H1 (cell line): ENCODE measurements at regions not wholly inside any gene's neighbourhood (a gene's known extent, or its start where the extent isn't known, plus 50 kb on each side); places are given as distances from the start of the nearest gene placed in this dataset.

Experiments used
- CTCF ChIA-PET: fragments of 300-600 bp; sonication (Branson Sonifier 250); formaldehyde crosslinking; loops from one replicate; lab custom pipeline; 2021; ENCODE audit not compliant: partially characterized antibody; lab: Charles Lee
- POLR2A ChIA-PET: fragments of 300-600 bp; sonication (Branson Sonifier 250); formaldehyde crosslinking; loops from one replicate; lab custom pipeline; 2021; ENCODE audit warnings: inconsistent platforms; ENCODE audit not compliant: partially characterized antibody; lab: Charles Lee
- DNase-seq, 2 experiments: peaks; one replicate each; pipeline versions ENCODE4 v3.0.0 to v3.0.0-alpha.2; 2010 to 2022; ENCODE audit warnings: low spot score in 2 of 2, low read depth in 1 of 2, mixed read lengths in 1 of 2
- FAIRE-seq: peaks from 2 replicates; lab custom pipeline; 2011; peaks lifted over from hg19 to GRCh38; lab: Jason Lieb, UNC
- H2AFZ ChIP-seq: 2 replicates; pipeline ENCODE4 v1.8.1; 2012; ENCODE audit warnings: low read length, inconsistent platforms
- H2AK5ac ChIP-seq: 2 replicates; pipeline ENCODE4 v1.6.1; 2013; ENCODE audit warnings: low read depth, low read length
- H2BK120ac ChIP-seq: replicated peaks from 2 replicates; pipeline ENCODE3; 2013; ENCODE audit warnings: low read depth, low read length, inconsistent platforms
- H2BK12ac ChIP-seq: 2 replicates; pipeline ENCODE4 v1.6.1; 2013; ENCODE audit warnings: low read depth, low read length
- H2BK15ac ChIP-seq: 2 replicates; pipeline ENCODE4 v1.6.1; 2013; ENCODE audit warnings: low read length
- H2BK20ac ChIP-seq: 2 replicates; pipeline ENCODE4 v1.6.1; 2013; ENCODE audit warnings: low read length
- H2BK5ac ChIP-seq: 2 replicates; pipeline ENCODE4 v1.6.1; 2013; ENCODE audit warnings: low read depth, low read length
- H3K14ac ChIP-seq: 2 replicates; pipeline ENCODE4 v1.6.1; 2013; ENCODE audit warnings: inconsistent platforms; ENCODE audit not compliant: insufficient read length
- H3K18ac ChIP-seq: 2 replicates; pipeline ENCODE4 v1.6.1; 2013; ENCODE audit warnings: low read length; ENCODE audit errors: extremely low read depth
- H3K23ac ChIP-seq: 2 replicates; pipeline ENCODE4 v1.6.1; 2013; ENCODE audit warnings: inconsistent platforms; ENCODE audit not compliant: insufficient read length
- H3K23me2 ChIP-seq: 2 replicates; pipeline ENCODE4 v1.6.1; 2013; ENCODE audit warnings: low read depth, low read length
- H3K27ac ChIP-seq: 2 replicates; pipeline ENCODE4 v1.6.1; 2011; ENCODE audit warnings: low read depth, low read length, inconsistent platforms
- H3K27me3 ChIP-seq, 4 experiments: replicated peaks in 1 of 4; 1 replicate in 1 of 4; 2 replicates in 3 of 4; pipeline versions ENCODE4 v1.6.1 to v1.8.1; 2011 to 2013; ENCODE audit warnings: low read length in 3 of 4, mild to moderate bottlenecking in 3 of 4, inconsistent platforms in 2 of 4, mixed read lengths in 2 of 4, moderate library complexity in 1 of 4; ENCODE audit not compliant: control insufficient read depth in 3 of 4, insufficient read depth in 3 of 4; ENCODE audit errors: extremely low read depth in 1 of 4
- H3K36me3 ChIP-seq, 4 experiments: 2 replicates each; pipeline versions ENCODE4 v1.6.1 to v1.8.1; 2011 to 2013; ENCODE audit warnings: mild to moderate bottlenecking in 4 of 4, low read length in 3 of 4, moderate library complexity in 2 of 4, control low read depth in 1 of 4, inconsistent platforms in 1 of 4; ENCODE audit not compliant: insufficient read depth in 4 of 4, control insufficient read depth in 2 of 4
- H3K4ac ChIP-seq: replicated peaks from 2 replicates; pipeline ENCODE3; 2013; ENCODE audit warnings: low read length, low read depth, mixed read lengths, inconsistent platforms; ENCODE audit not compliant: insufficient read length
- H3K4me1 ChIP-seq, 4 experiments: replicated peaks in 1 of 4; 1 replicate in 1 of 4; 2 replicates in 3 of 4; pipeline versions ENCODE4 v1.6.1 to v1.8.1; 2011 to 2013; ENCODE audit warnings: low read length in 3 of 4, inconsistent platforms in 2 of 4, mixed read lengths in 1 of 4; ENCODE audit not compliant: insufficient read depth in 4 of 4, control insufficient read depth in 3 of 4
- H3K4me2 ChIP-seq, 2 experiments: 2 replicates each; pipeline versions ENCODE4 v1.6.1 to v1.8.1; 2011 to 2013; ENCODE audit warnings: low read depth in 2 of 2, low read length in 2 of 2, control low read depth in 1 of 2, inconsistent platforms in 1 of 2, mild to moderate bottlenecking in 1 of 2; ENCODE audit not compliant: insufficient read depth in 1 of 2
- H3K4me3 ChIP-seq, 4 experiments: fragments of 200-600, 300-600 bp in 1 of 4; sonication (generic), shearing (Covaris generic), sonication (Bioruptor Twin) in 1 of 4; 2 replicates each; pipeline versions ENCODE4 v1.5.1 to v1.8.1; 2011 to 2016; ENCODE audit warnings: low read length in 4 of 4, low read depth in 3 of 4, control low read depth in 2 of 4, inconsistent platforms in 2 of 4, mild to moderate bottlenecking in 2 of 4, mixed read lengths in 1 of 4, moderate library complexity in 1 of 4; ENCODE audit not compliant: insufficient read depth in 2 of 4; ENCODE audit errors: extremely low read depth in 1 of 4
- H3K56ac ChIP-seq: replicated peaks from 2 replicates; pipeline ENCODE3; 2013; ENCODE audit warnings: low read depth, mild to moderate bottlenecking, mixed read lengths, low read length, inconsistent platforms; ENCODE audit not compliant: insufficient read length
- H3K79me1 ChIP-seq: 2 replicates; pipeline ENCODE4 v1.6.1; 2013; ENCODE audit warnings: low read depth, low read length, control low read depth
- H3K79me2 ChIP-seq, 2 experiments: 2 replicates each; pipeline versions ENCODE4 v1.6.1 to v1.8.1; 2012 to 2013; ENCODE audit warnings: low read length in 2 of 2, mild to moderate bottlenecking in 2 of 2, inconsistent platforms in 1 of 2; ENCODE audit not compliant: insufficient read depth in 2 of 2, control insufficient read depth in 1 of 2
- H3K9ac ChIP-seq, 4 experiments: replicated peaks in 1 of 4; 1 replicate in 1 of 4; 2 replicates in 3 of 4; pipeline versions ENCODE4 v1.6.1 to v1.8.1; 2011 to 2013; ENCODE audit warnings: low read depth in 3 of 4, low read length in 3 of 4, control low read depth in 2 of 4, mild to moderate bottlenecking in 2 of 4, moderate library complexity in 2 of 4, inconsistent platforms in 1 of 4; ENCODE audit errors: extremely low read depth in 1 of 4
- H3K9me3 ChIP-seq, 2 experiments: 2 replicates each; pipeline versions ENCODE4 v1.6.1 to v1.8.1; 2012 to 2013; ENCODE audit warnings: mild to moderate bottlenecking in 2 of 2, moderate library complexity in 2 of 2, control low read depth in 1 of 2, inconsistent platforms in 1 of 2, low read depth in 1 of 2, low read length in 1 of 2, mixed read lengths in 1 of 2; ENCODE audit not compliant: insufficient read depth in 2 of 2
- H4K20me1 ChIP-seq, 2 experiments: replicated peaks in 1 of 2; 2 replicates each; pipeline versions ENCODE3 to v1.8.1; 2011 to 2013; ENCODE audit warnings: inconsistent platforms in 2 of 2, low read length in 2 of 2, mild to moderate bottlenecking in 1 of 2; ENCODE audit not compliant: insufficient read depth in 2 of 2, control insufficient read depth in 1 of 2
- H4K5ac ChIP-seq: 2 replicates; pipeline ENCODE4 v1.6.1; 2013; ENCODE audit warnings: low read length, low read depth, mixed read lengths, inconsistent platforms; ENCODE audit not compliant: insufficient read length
- H4K8ac ChIP-seq: 2 replicates; pipeline ENCODE4 v1.8.0; 2013; ENCODE audit warnings: mild to moderate bottlenecking, moderate library complexity, low read length, inconsistent platforms; ENCODE audit not compliant: insufficient read depth; ENCODE audit errors: extremely low read depth
- H4K91ac ChIP-seq: replicated peaks from 2 replicates; pipeline ENCODE3; 2013; ENCODE audit warnings: low read length, mixed read lengths, inconsistent platforms; ENCODE audit not compliant: insufficient read length
- ASH2L ChIP-seq: fragments of 200-600, 300-600 bp; sonication (generic); IDR thresholded peaks from one replicate; pipeline ENCODE4 v1.7.1; 2017; ENCODE audit warnings: low read length
- BACH1 ChIP-seq: IDR thresholded peaks from 2 replicates; pipeline ENCODE4 v1.6.1; 2012; ENCODE audit warnings: low read length, improper control_type of control experiment
- CBX8 ChIP-seq: fragments of 300-800, 300-1000 bp; sonication (generic); IDR thresholded peaks from 2 replicates; pipeline ENCODE4 v1.7.1; 2016; ENCODE audit warnings: low read depth, low read length, borderline replicate concordance
- CREB1 ChIP-seq: IDR thresholded peaks from 2 replicates; pipeline ENCODE4 v1.6.1; 2012; ENCODE audit warnings: inconsistent platforms
- EP300 ChIP-seq, 2 experiments: IDR thresholded peaks; 1 replicate in 1 of 2; 2 replicates in 1 of 2; pipeline ENCODE4 v1.6.1; 2011 to 2012; ENCODE audit warnings: low read depth in 2 of 2, low read length in 2 of 2, mild to moderate bottlenecking in 2 of 2, borderline replicate concordance in 1 of 2, inconsistent platforms in 1 of 2, moderate library complexity in 1 of 2
- EZH2 ChIP-seq: fragments of 200-600 bp; sonication (generic); IDR thresholded peaks from 2 replicates; pipeline ENCODE4 v1.7.1; 2012; ENCODE audit warnings: low read depth, mild to moderate bottlenecking, moderate library complexity, low read length, inconsistent platforms; ENCODE audit not compliant: severe bottlenecking
- HDAC6 ChIP-seq: IDR thresholded peaks from one replicate; pipeline ENCODE4 v1.7.1; 2012; ENCODE audit warnings: low read depth, mild to moderate bottlenecking, inconsistent platforms, low read length, moderate library complexity
- POLR2A ChIP-seq, 2 experiments: IDR thresholded peaks; 1 replicate in 1 of 2; 2 replicates in 1 of 2; pipeline ENCODE4 v1.6.1; 2011; ENCODE audit warnings: low read depth in 2 of 2, low read length in 2 of 2, mild to moderate bottlenecking in 2 of 2; ENCODE audit errors: control extremely low read depth in 1 of 2
- RFX5 ChIP-seq: IDR thresholded peaks from 2 replicates; pipeline ENCODE4 v1.6.1; 2011; ENCODE audit warnings: low read depth, low read length, improper control_type of control experiment, borderline replicate concordance
- WGBS, 2 experiments: shearing (Covaris generic) in 1 of 2; methylation state at CpG; one replicate each; pipeline versions ENCODE4 v1.1.6 to v1.1.7; 2013 to 2015; ENCODE audit warnings: low lambda C conversion rate in 2 of 2, mixed read lengths in 2 of 2, inconsistent platforms in 1 of 2, low coverage in 1 of 2, missing lambda C conversion rate in 1 of 2; ENCODE audit not compliant: insufficient replicate concordance in 2 of 2, insufficient coverage in 1 of 2, insufficient read length in 1 of 2; ENCODE audit errors: extremely low coverage in 1 of 2, missing lambda C conversion rate in 1 of 2; 5-methylcytosine and 5-hydroxymethylcytosine counted together

DNA sequence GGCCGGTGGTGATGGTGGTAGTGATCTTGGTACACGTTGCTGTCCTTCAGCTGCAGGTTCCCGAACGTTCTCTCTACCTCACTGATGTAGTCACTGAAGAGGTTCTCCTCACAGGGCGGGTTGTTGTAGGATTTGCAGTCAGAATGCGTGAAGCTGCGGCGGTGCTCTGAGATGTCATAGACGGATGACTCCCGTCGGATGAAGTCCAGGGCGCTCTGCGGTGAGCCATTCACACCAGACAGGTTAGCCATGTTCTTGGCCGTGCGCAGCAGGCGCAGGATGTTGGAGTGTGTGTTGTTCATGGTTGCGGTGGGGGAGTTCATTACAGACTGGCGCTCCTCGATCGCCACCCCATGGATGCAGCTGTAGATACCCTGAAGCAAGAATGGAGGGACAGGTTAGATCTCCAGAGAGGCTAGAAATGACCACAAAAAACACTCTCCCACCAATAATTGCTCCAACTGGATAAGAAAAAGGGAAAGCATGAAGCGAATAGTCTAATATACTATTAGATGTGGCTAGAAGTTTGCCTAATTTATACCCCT is 367.8 kb downstream of the EMP1 start:
- H3K14ac ChIP-seq: no peak overlapping the region
- H3K23ac ChIP-seq: no peak overlapping the region
- ChIA-PET CTCF (interaction anchor here (0.5 to 1.3 kb wide), 3 partner anchors 62 to 569 kb away, joined by 3 to 4 read pairs (median 4); no protein-coding TSS in a partner anchor), POLR2A (no interaction called here)
- H3K36me3 ChIP-seq: no peaks in the 10 kb centered on the region
- TF ChIP-seq POLR2A (IDR thresholded peaks at IDR 0.05; ENCODE audit: control extremely low read depth in 1 of 2, low read depth in 2 of 2, low read length in 2 of 2) (no peak), CBX8 (no peak), HDAC6 (no peak), EP300 (IDR thresholded peaks at IDR 0.05; ENCODE audit: borderline replicate concordance in 1 of 2, low read depth in 2 of 2, low read length in 2 of 2) (no peak), RFX5 (no peak), ASH2L (no peak), EZH2 (no peak), CREB1 (no peak), BACH1 (no peak)
- no peak overlapping the region for H3K4me3 ChIP-seq
- no peak overlapping the region for H3K27ac ChIP-seq
- H3K27me3 ChIP-seq: no peaks in the 10 kb centered on the region
- H3K4ac ChIP-seq: no peak overlapping the region
- no peak overlapping the region for H3K18ac ChIP-seq
- WGBS, 2 experiments: 94% methylated on average over 21 of the region's 21 CpGs; no CpG with 5 or more reads in 1 of the 2 experiments
- no peak overlapping the region for H2BK15ac ChIP-seq
- no peak overlapping the region for H2BK120ac ChIP-seq
- no peak overlapping the region for H3K4me2 ChIP-seq
- H2BK5ac ChIP-seq: no peak overlapping the region
- H4K91ac ChIP-seq: no peak overlapping the region
- FAIRE-seq (no peak), DNase-seq (no peak)
- H3K4me1 ChIP-seq: no peaks in the 10 kb centered on the region
- no peaks in the 10 kb centered on the region for H4K20me1 ChIP-seq
- no peak overlapping the region for H4K8ac ChIP-seq
- no peaks in the 10 kb centered on the region for H3K9me3 ChIP-seq
- no peak overlapping the region for H2BK20ac ChIP-seq
- H3K79me1 ChIP-seq: no peaks in the 10 kb centered on the region
- no peak overlapping the region for H2AK5ac ChIP-seq
- H3K56ac ChIP-seq: no peak overlapping the region
- H4K5ac ChIP-seq: no peak overlapping the region
- no peak overlapping the region for H3K9ac ChIP-seq
- no peak overlapping the region for H2BK12ac ChIP-seq
- no peaks in the 10 kb centered on the region for H3K79me2 ChIP-seq
- H3K23me2 ChIP-seq: no peaks in the 10 kb centered on the region
- no peak overlapping the region for H2AFZ ChIP-seq
